H1 (cell line): ENCODE measurements at regions not wholly inside any gene's neighbourhood (a gene's known extent, or its start where the extent isn't known, plus 50 kb on each side); places are given as distances from the start of the nearest gene placed in this dataset.

Experiments used
- CTCF ChIA-PET: fragments of 300-600 bp; sonication (Branson Sonifier 250); formaldehyde crosslinking; loops from one replicate; lab custom pipeline; 2021; ENCODE audit not compliant: partially characterized antibody; lab: Charles Lee
- POLR2A ChIA-PET: fragments of 300-600 bp; sonication (Branson Sonifier 250); formaldehyde crosslinking; loops from one replicate; lab custom pipeline; 2021; ENCODE audit warnings: inconsistent platforms; ENCODE audit not compliant: partially characterized antibody; lab: Charles Lee
- DNase-seq, 2 experiments: peaks; one replicate each; pipeline versions ENCODE4 v3.0.0 to v3.0.0-alpha.2; 2010 to 2022; ENCODE audit warnings: low spot score in 2 of 2, low read depth in 1 of 2, mixed read lengths in 1 of 2
- FAIRE-seq: peaks from 2 replicates; lab custom pipeline; 2011; peaks lifted over from hg19 to GRCh38; lab: Jason Lieb, UNC
- H2AFZ ChIP-seq: 2 replicates; pipeline ENCODE4 v1.8.1; 2012; ENCODE audit warnings: low read length, inconsistent platforms
- H2AK5ac ChIP-seq: 2 replicates; pipeline ENCODE4 v1.6.1; 2013; ENCODE audit warnings: low read depth, low read length
- H2BK120ac ChIP-seq: replicated peaks from 2 replicates; pipeline ENCODE3; 2013; ENCODE audit warnings: low read depth, low read length, inconsistent platforms
- H2BK12ac ChIP-seq: 2 replicates; pipeline ENCODE4 v1.6.1; 2013; ENCODE audit warnings: low read depth, low read length
- H2BK15ac ChIP-seq: 2 replicates; pipeline ENCODE4 v1.6.1; 2013; ENCODE audit warnings: low read length
- H2BK20ac ChIP-seq: 2 replicates; pipeline ENCODE4 v1.6.1; 2013; ENCODE audit warnings: low read length
- H2BK5ac ChIP-seq: 2 replicates; pipeline ENCODE4 v1.6.1; 2013; ENCODE audit warnings: low read depth, low read length
- H3K14ac ChIP-seq: 2 replicates; pipeline ENCODE4 v1.6.1; 2013; ENCODE audit warnings: inconsistent platforms; ENCODE audit not compliant: insufficient read length
- H3K18ac ChIP-seq: 2 replicates; pipeline ENCODE4 v1.6.1; 2013; ENCODE audit warnings: low read length; ENCODE audit errors: extremely low read depth
- H3K23ac ChIP-seq: 2 replicates; pipeline ENCODE4 v1.6.1; 2013; ENCODE audit warnings: inconsistent platforms; ENCODE audit not compliant: insufficient read length
- H3K23me2 ChIP-seq: 2 replicates; pipeline ENCODE4 v1.6.1; 2013; ENCODE audit warnings: low read depth, low read length
- H3K27ac ChIP-seq: 2 replicates; pipeline ENCODE4 v1.6.1; 2011; ENCODE audit warnings: low read depth, low read length, inconsistent platforms
- H3K27me3 ChIP-seq, 4 experiments: replicated peaks in 1 of 4; 1 replicate in 1 of 4; 2 replicates in 3 of 4; pipeline versions ENCODE4 v1.6.1 to v1.8.1; 2011 to 2013; ENCODE audit warnings: low read length in 3 of 4, mild to moderate bottlenecking in 3 of 4, inconsistent platforms in 2 of 4, mixed read lengths in 2 of 4, moderate library complexity in 1 of 4; ENCODE audit not compliant: control insufficient read depth in 3 of 4, insufficient read depth in 3 of 4; ENCODE audit errors: extremely low read depth in 1 of 4
- H3K36me3 ChIP-seq, 4 experiments: 2 replicates each; pipeline versions ENCODE4 v1.6.1 to v1.8.1; 2011 to 2013; ENCODE audit warnings: mild to moderate bottlenecking in 4 of 4, low read length in 3 of 4, moderate library complexity in 2 of 4, control low read depth in 1 of 4, inconsistent platforms in 1 of 4; ENCODE audit not compliant: insufficient read depth in 4 of 4, control insufficient read depth in 2 of 4
- H3K4ac ChIP-seq: replicated peaks from 2 replicates; pipeline ENCODE3; 2013; ENCODE audit warnings: low read length, low read depth, mixed read lengths, inconsistent platforms; ENCODE audit not compliant: insufficient read length
- H3K4me1 ChIP-seq, 4 experiments: replicated peaks in 1 of 4; 1 replicate in 1 of 4; 2 replicates in 3 of 4; pipeline versions ENCODE4 v1.6.1 to v1.8.1; 2011 to 2013; ENCODE audit warnings: low read length in 3 of 4, inconsistent platforms in 2 of 4, mixed read lengths in 1 of 4; ENCODE audit not compliant: insufficient read depth in 4 of 4, control insufficient read depth in 3 of 4
- H3K4me2 ChIP-seq, 2 experiments: 2 replicates each; pipeline versions ENCODE4 v1.6.1 to v1.8.1; 2011 to 2013; ENCODE audit warnings: low read depth in 2 of 2, low read length in 2 of 2, control low read depth in 1 of 2, inconsistent platforms in 1 of 2, mild to moderate bottlenecking in 1 of 2; ENCODE audit not compliant: insufficient read depth in 1 of 2
- H3K4me3 ChIP-seq, 4 experiments: fragments of 200-600, 300-600 bp in 1 of 4; sonication (generic), shearing (Covaris generic), sonication (Bioruptor Twin) in 1 of 4; 2 replicates each; pipeline versions ENCODE4 v1.5.1 to v1.8.1; 2011 to 2016; ENCODE audit warnings: low read length in 4 of 4, low read depth in 3 of 4, control low read depth in 2 of 4, inconsistent platforms in 2 of 4, mild to moderate bottlenecking in 2 of 4, mixed read lengths in 1 of 4, moderate library complexity in 1 of 4; ENCODE audit not compliant: insufficient read depth in 2 of 4; ENCODE audit errors: extremely low read depth in 1 of 4
- H3K56ac ChIP-seq: replicated peaks from 2 replicates; pipeline ENCODE3; 2013; ENCODE audit warnings: low read depth, mild to moderate bottlenecking, mixed read lengths, low read length, inconsistent platforms; ENCODE audit not compliant: insufficient read length
- H3K79me1 ChIP-seq: 2 replicates; pipeline ENCODE4 v1.6.1; 2013; ENCODE audit warnings: low read depth, low read length, control low read depth
- H3K79me2 ChIP-seq, 2 experiments: 2 replicates each; pipeline versions ENCODE4 v1.6.1 to v1.8.1; 2012 to 2013; ENCODE audit warnings: low read length in 2 of 2, mild to moderate bottlenecking in 2 of 2, inconsistent platforms in 1 of 2; ENCODE audit not compliant: insufficient read depth in 2 of 2, control insufficient read depth in 1 of 2
- H3K9ac ChIP-seq, 4 experiments: replicated peaks in 1 of 4; 1 replicate in 1 of 4; 2 replicates in 3 of 4; pipeline versions ENCODE4 v1.6.1 to v1.8.1; 2011 to 2013; ENCODE audit warnings: low read depth in 3 of 4, low read length in 3 of 4, control low read depth in 2 of 4, mild to moderate bottlenecking in 2 of 4, moderate library complexity in 2 of 4, inconsistent platforms in 1 of 4; ENCODE audit errors: extremely low read depth in 1 of 4
- H3K9me3 ChIP-seq, 2 experiments: 2 replicates each; pipeline versions ENCODE4 v1.6.1 to v1.8.1; 2012 to 2013; ENCODE audit warnings: mild to moderate bottlenecking in 2 of 2, moderate library complexity in 2 of 2, control low read depth in 1 of 2, inconsistent platforms in 1 of 2, low read depth in 1 of 2, low read length in 1 of 2, mixed read lengths in 1 of 2; ENCODE audit not compliant: insufficient read depth in 2 of 2
- H4K20me1 ChIP-seq, 2 experiments: replicated peaks in 1 of 2; 2 replicates each; pipeline versions ENCODE3 to v1.8.1; 2011 to 2013; ENCODE audit warnings: inconsistent platforms in 2 of 2, low read length in 2 of 2, mild to moderate bottlenecking in 1 of 2; ENCODE audit not compliant: insufficient read depth in 2 of 2, control insufficient read depth in 1 of 2
- H4K5ac ChIP-seq: 2 replicates; pipeline ENCODE4 v1.6.1; 2013; ENCODE audit warnings: low read length, low read depth, mixed read lengths, inconsistent platforms; ENCODE audit not compliant: insufficient read length
- H4K8ac ChIP-seq: 2 replicates; pipeline ENCODE4 v1.8.0; 2013; ENCODE audit warnings: mild to moderate bottlenecking, moderate library complexity, low read length, inconsistent platforms; ENCODE audit not compliant: insufficient read depth; ENCODE audit errors: extremely low read depth
- H4K91ac ChIP-seq: replicated peaks from 2 replicates; pipeline ENCODE3; 2013; ENCODE audit warnings: low read length, mixed read lengths, inconsistent platforms; ENCODE audit not compliant: insufficient read length
- CHD2 ChIP-seq: IDR thresholded peaks from 2 replicates; pipeline ENCODE4 v1.6.1; 2012; ENCODE audit warnings: low read length, improper control_type of control experiment
- CREB1 ChIP-seq: IDR thresholded peaks from 2 replicates; pipeline ENCODE4 v1.6.1; 2012; ENCODE audit warnings: inconsistent platforms
- HDAC6 ChIP-seq: IDR thresholded peaks from one replicate; pipeline ENCODE4 v1.7.1; 2012; ENCODE audit warnings: low read depth, mild to moderate bottlenecking, inconsistent platforms, low read length, moderate library complexity
- KDM4A ChIP-seq: IDR thresholded peaks from one replicate; pipeline ENCODE4 v1.7.1; 2012; ENCODE audit warnings: low read depth, mild to moderate bottlenecking, moderate library complexity, low read length, inconsistent platforms; ENCODE audit not compliant: severe bottlenecking
- NRF1 ChIP-seq: IDR thresholded peaks from 2 replicates; pipeline ENCODE4 v1.6.1; 2011; ENCODE audit warnings: mild to moderate bottlenecking, low read depth, low read length, improper control_type of control experiment
- PHF8 ChIP-seq: fragments of 200-600 bp; sonication (generic); conservative IDR thresholded peaks from 2 replicates; pipeline ENCODE4 v1.7.1; 2012; ENCODE audit warnings: low read depth, mild to moderate bottlenecking, inconsistent platforms, low read length, moderate library complexity
- POU5F1 ChIP-seq: IDR thresholded peaks from 2 replicates; pipeline ENCODE4 v1.6.1; 2011; ENCODE audit warnings: low read depth, mild to moderate bottlenecking, low read length, moderate library complexity
- RBBP5 ChIP-seq: IDR thresholded peaks from 2 replicates; pipeline ENCODE4 v1.7.1; 2012; ENCODE audit warnings: low read depth, mild to moderate bottlenecking, inconsistent platforms, low read length, moderate library complexity, borderline replicate concordance
- RFX5 ChIP-seq: IDR thresholded peaks from 2 replicates; pipeline ENCODE4 v1.6.1; 2011; ENCODE audit warnings: low read depth, low read length, improper control_type of control experiment, borderline replicate concordance
- SP4 ChIP-seq: IDR thresholded peaks from 2 replicates; pipeline ENCODE4 v1.6.1; 2012; ENCODE audit warnings: low read length, inconsistent platforms
- SUZ12 ChIP-seq: fragments of 200-600 bp; sonication (generic); IDR thresholded peaks from 2 replicates; pipeline ENCODE4 v1.6.1; 2012; ENCODE audit warnings: mild to moderate bottlenecking, inconsistent platforms, low read length, moderate library complexity, mixed read lengths
- TBP ChIP-seq: IDR thresholded peaks from 2 replicates; pipeline ENCODE4 v1.6.1; 2011; ENCODE audit warnings: low read depth, low read length, improper control_type of control experiment
- YY1 ChIP-seq: IDR thresholded peaks from 2 replicates; pipeline ENCODE4 v1.6.1; 2011; ENCODE audit warnings: low read depth, mild to moderate bottlenecking, low read length
- ZNF274 ChIP-seq: IDR thresholded peaks from 2 replicates; pipeline ENCODE4 v1.7.0; 2012; ENCODE audit warnings: low read length, borderline replicate concordance; ENCODE audit errors: extremely low read depth
- WGBS, 2 experiments: shearing (Covaris generic) in 1 of 2; methylation state at CpG; one replicate each; pipeline versions ENCODE4 v1.1.6 to v1.1.7; 2013 to 2015; ENCODE audit warnings: low lambda C conversion rate in 2 of 2, mixed read lengths in 2 of 2, inconsistent platforms in 1 of 2, low coverage in 1 of 2, missing lambda C conversion rate in 1 of 2; ENCODE audit not compliant: insufficient replicate concordance in 2 of 2, insufficient coverage in 1 of 2, insufficient read length in 1 of 2; ENCODE audit errors: extremely low coverage in 1 of 2, missing lambda C conversion rate in 1 of 2; 5-methylcytosine and 5-hydroxymethylcytosine counted together
- TF ChIP-seq, protein P1 (sequence below): IDR thresholded peaks from 2 replicates; pipeline ENCODE4 v1.6.1; 2011; ENCODE audit warnings: low read length, improper control_type of control experiment

DNA sequence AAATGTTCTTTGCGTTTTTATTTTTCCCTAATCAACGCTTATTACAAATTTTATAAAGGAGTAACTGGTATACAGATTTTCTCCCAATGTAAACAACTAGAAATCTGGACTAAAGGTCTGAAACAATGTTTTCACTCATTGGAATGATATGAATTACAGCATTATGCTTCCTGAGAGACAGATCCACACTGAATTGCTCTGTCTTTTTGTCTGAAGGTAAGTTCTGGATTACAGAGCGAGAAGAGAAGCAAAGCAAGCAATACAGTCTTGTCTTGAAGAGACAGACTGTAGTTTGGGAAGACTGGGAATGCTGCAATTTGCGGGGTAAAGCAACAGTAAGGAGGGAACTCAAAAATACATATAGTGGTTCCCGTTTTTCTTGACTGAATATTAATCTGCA lies 262.2 kb upstream of the PABPC4L start:
- Histone ChIP-seq H3K36me3 (no peaks in the 10 kb centered on the region; a peak in 1 of 8 replicates), H3K4me3 (no peak overlapping the region), H4K5ac (no peak overlapping the region), H2BK20ac (no peak overlapping the region), H3K56ac (no peak overlapping the region), H2BK15ac (no peak overlapping the region), H2AFZ (0 out of 2 replicates have a peak overlapping the region, but pooled peaks have one; percentile 48), H2BK12ac (no peak overlapping the region), H4K8ac (no peak overlapping the region), H2BK120ac (no peak overlapping the region), H3K79me1 (no peaks in the 10 kb centered on the region), H3K18ac (no peak overlapping the region), H4K20me1 (no peaks in the 10 kb centered on the region), H2AK5ac (no peak overlapping the region), H3K9me3 (peaks cover 7 to 13% of the 10 kb centered on the region in 2 experiments; a peak in 3 of 4 replicates), H3K27ac (no peak overlapping the region), H3K4me1 (no peaks in the 10 kb centered on the region; a peak in 1 of 7 replicates), H3K14ac (no peak overlapping the region), H3K79me2 (no peaks in the 10 kb centered on the region), H3K4ac (no peak overlapping the region), H3K23me2 (no peaks in the 10 kb centered on the region), H3K4me2 (no peak overlapping the region), H4K91ac (no peak overlapping the region), H3K23ac (no peak overlapping the region), H3K9ac (no peak overlapping the region), H2BK5ac (no peak overlapping the region), H3K27me3 (peaks cover 0 to 1% (median 0%) of the 10 kb centered on the region in 4 experiments; a peak in 1 of 7 replicates)
- no peak for FAIRE-seq
- ChIA-PET CTCF (no interaction called here), POLR2A (no interaction called here)
- no peak for DNase-seq
- 94% methylated on average over 5 of the region's 5 CpGs; no CpG with 5 or more reads in 1 of the 2 experiments for WGBS, 2 experiments
- no peak for TF ChIP-seq YY1
- TF ChIP-seq SP4: no peak
- TF ChIP-seq RFX5: no peak
- no peak for TF ChIP-seq SUZ12
- no peak for TF ChIP-seq CREB1
- no peak for TF ChIP-seq NRF1
- TF ChIP-seq, protein P1, sequence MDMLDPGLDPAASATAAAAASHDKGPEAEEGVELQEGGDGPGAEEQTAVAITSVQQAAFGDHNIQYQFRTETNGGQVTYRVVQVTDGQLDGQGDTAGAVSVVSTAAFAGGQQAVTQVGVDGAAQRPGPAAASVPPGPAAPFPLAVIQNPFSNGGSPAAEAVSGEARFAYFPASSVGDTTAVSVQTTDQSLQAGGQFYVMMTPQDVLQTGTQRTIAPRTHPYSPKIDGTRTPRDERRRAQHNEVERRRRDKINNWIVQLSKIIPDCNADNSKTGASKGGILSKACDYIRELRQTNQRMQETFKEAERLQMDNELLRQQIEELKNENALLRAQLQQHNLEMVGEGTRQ: no peak
- no peak for TF ChIP-seq ZNF274
- no peak for TF ChIP-seq RBBP5
- no peak for TF ChIP-seq KDM4A
- TF ChIP-seq CHD2: no peak
- TF ChIP-seq PHF8: no peak
- TF ChIP-seq POU5F1: no peak
- TF ChIP-seq HDAC6: no peak
- TF ChIP-seq TBP: no peak
